HG02840 (cell line): ENCODE measurements at regions not wholly inside any gene's neighbourhood (a gene's known extent, or its start where the extent isn't known, plus 50 kb on each side); places are given as distances from the start of the nearest gene placed in this dataset.

Source experiments
- ATAC-seq: cut with Tn5 transposase; IDR thresholded peaks from one replicate; pipeline ENCODE4 v1.9.1; 2021; ENCODE audit warnings: mild to moderate bottlenecking, moderate library complexity, moderate number of reproducible peaks; ENCODE audit not compliant: unreplicated experiment, low FRiP score

- ATAC-seq, result no peak
These were observed 646.1 kb upstream of the SEMA6A start for GRCh38 chr5:117220730-117221129.

- ATAC-seq, result no peak
These were observed 644.2 kb upstream of the SEMA6A start for GRCh38 chr5:117218789-117219188.

GRCh38 chr5:117212866-117213265, 638.2 kb upstream of the SEMA6A start:
- no peak for ATAC-seq

GRCh38 chr5:117210796-117211195, 636.2 kb upstream of the SEMA6A start:
- no peak for ATAC-seq

- no peak for ATAC-seq
These were observed 634.9 kb upstream of the SEMA6A start for GRCh38 chr5:117209479-117209878.

GRCh38 chr5:117207088-117207668, 632.6 kb upstream of the SEMA6A start:
- no peak for ATAC-seq

- ATAC-seq, result no peak
These were observed 631.3 kb upstream of the SEMA6A start for GRCh38 chr5:117205894-117206293.

- ATAC-seq, result no peak
These were observed 630.6 kb upstream of the SEMA6A start for GRCh38 chr5:117204926-117205869.

GRCh38 chr5:117204404-117204803, 629.8 kb upstream of the SEMA6A start:
- ATAC-seq, result no peak

- ATAC-seq, result no peak
These were observed 629.0 kb upstream of the SEMA6A start for GRCh38 chr5:117203584-117203983.

GRCh38 chr5:117201001-117201400, 626.4 kb upstream of the SEMA6A start:
- ATAC-seq, result no peak

GRCh38 chr5:117195076-117195475, 620.5 kb upstream of the SEMA6A start:
- no peak for ATAC-seq

GRCh38 chr5:117191251-117191650, 616.6 kb upstream of the SEMA6A start:
- no peak for ATAC-seq

- no peak for ATAC-seq
These were observed 615.2 kb upstream of the SEMA6A start for GRCh38 chr5:117189784-117190183.

- no peak for ATAC-seq
These were observed 613.6 kb upstream of the SEMA6A start for GRCh38 chr5:117188211-117188610.

- ATAC-seq, result no peak
These were observed 612.1 kb upstream of the SEMA6A start for GRCh38 chr5:117186751-117187150.

- ATAC-seq, result no peak
These were observed 608.7 kb upstream of the SEMA6A start for GRCh38 chr5:117183326-117183725.

- no peak for ATAC-seq
These were observed 607.5 kb upstream of the SEMA6A start for GRCh38 chr5:117182104-117182503.

- no peak for ATAC-seq
These were observed 602.7 kb upstream of the SEMA6A start for GRCh38 chr5:117177302-117177701.

- ATAC-seq, result no peak
These were observed 590.4 kb upstream of the SEMA6A start for GRCh38 chr5:117165068-117165467.

GRCh38 chr5:117161718-117162335, 587.2 kb upstream of the SEMA6A start:
- no peak for ATAC-seq
